CD4-positive, alpha-beta T cell treated with Interferon alpha-2 for 1 hour (primary cell): ENCODE measurements at regions not wholly inside any gene's neighbourhood (a gene's known extent, or its start where the extent isn't known, plus 50 kb on each side); places are given as distances from the start of the nearest gene placed in this dataset.
"Not testable (repeated sequence)": the region's sequence is repeated elsewhere in the genome, so short reads cannot be mapped to it uniquely, and the experiment has no call there.

Experiments
- DNase-seq, 2 donors: peaks; one replicate each; pipeline ENCODE4 v3.0.0-alpha.2; 2020 to 2022

DNA sequence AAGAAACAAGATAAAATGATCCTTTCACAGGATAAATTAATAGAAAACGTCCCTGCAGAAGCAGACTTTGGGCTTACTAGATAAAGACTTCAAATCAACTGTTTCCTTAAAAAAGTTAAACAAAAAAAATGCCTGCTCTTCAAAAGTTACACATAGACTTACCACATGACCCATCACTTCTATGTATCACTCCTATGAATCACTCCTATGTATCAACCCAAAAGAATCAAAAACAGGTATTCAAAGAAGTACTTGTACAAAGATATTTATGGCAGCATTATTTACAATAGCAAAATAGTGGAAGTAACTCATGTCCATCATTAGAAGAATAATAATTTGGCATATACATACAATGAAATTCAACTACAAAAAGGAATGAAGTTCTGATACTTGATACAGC is 56.3 kb upstream of the PRDM9 start:
- DNase-seq, result no peak

DNA sequence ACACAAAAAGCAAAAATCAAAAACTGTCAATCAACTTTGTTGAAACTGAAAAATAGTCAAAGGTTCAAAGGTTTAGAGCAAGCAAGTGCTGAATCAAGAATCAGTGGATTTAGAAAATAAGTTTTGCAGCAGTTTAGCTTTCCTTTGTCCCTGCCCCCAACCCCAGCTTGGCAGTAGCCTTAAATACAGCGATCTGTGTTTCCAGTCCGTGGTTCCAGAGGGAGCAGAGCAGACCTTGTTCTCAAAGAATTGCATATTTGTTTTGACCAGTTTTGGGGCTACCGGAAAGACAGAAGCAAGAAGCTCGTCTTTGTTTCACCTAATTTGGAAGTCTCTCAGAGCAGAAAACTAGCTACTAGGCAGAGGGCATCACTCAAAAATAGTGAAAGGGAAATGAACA is 57.2 kb upstream of the PRDM9 start:
- no peak for DNase-seq

DNA sequence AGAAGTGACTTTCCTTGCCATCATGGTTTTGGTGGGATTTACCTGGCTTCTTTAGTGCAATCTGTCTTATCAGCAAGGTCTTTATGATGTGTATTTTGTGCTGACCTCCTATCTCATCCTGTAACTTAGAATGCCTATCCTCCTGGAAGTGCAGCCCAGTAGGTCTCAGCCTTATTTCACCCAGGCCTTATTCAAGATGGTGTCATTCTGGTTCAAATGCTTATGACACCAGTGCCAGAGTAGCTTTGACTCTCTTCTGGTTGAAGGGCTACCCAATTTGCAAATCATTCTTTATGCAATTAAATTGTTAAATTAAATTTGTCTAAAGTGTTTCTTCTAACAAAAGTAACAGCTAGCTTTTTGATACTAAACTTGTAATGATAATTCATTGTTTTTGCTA is 58.8 kb upstream of the PRDM9 start:
- no peak for DNase-seq

DNA sequence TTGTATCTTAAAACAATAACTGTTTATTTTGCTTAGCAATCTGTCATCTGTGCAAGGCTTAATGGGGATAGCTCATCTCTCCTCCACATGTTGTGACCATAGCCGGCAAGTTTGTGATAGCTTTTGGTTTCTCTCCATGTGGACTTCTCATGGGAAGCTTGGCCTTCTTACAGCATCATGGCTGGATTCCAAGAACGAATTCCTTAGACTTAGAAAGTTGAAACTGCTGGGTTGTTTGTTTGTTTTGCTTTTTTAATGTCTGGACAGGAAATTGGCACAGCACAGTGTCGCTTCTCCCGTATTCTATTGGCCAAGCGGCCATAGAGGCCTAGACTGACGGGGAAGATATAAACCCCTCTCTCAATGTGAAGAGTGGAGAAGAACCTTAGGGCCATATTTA is 61.0 kb upstream of the PRDM9 start:
- DNase-seq, result no peak

DNA sequence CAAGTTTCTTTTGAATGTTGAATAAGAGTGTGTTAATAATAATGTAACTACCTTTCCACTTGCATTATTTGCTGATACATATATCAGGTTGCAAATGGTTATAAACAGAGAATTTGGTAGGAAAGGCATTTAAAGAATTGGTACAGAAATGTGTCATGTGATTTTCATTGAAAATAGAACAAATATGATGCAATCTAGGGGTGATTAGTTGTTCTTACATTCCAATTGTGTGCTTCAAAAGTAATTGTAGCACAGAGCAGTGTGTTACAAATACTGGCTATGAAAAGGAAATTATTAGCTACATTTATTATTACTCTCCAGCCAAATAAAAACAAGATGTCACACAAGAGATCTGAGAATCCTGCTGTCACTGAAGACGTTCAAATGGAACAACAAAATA is 61.8 kb upstream of the PRDM9 start:
- DNase-seq, result no peak

DNA sequence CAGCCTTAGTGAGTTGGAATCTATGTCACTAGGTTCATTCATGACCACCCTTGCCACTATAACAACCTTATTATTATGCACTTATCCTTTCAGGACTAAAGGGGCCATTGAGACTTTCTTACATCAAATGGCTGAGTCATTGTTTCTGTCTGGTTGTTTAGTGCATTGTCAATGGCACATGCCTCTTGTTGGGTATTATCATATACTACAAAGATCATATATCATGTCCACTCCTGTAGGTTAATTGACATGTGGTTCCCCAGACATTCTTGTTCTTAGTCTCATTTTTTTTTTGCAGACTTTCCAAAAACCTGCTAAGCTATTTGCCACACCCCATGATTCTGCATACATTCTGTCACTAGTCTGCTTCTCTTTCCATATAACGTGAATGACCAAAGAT is 66.7 kb upstream of the PRDM9 start:
- DNase-seq, result no peak

DNA sequence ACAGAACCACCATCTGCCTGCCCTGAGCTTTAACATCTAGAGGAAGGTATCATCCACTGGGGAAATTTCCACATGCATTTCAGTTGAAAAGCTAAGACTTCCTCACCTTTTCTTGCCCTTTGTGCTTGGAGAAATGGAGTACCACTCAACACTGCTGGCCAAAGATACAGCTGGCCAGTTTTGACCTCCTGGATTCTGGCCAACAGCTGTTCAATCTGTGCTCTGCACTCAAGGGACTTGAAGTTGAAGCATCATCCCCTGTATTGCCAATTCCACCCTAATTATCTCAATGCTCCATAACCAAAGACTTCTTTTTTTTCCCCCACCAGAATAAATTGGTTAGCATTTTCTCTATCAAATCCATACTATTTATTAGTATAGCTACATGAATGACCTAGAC is 70.4 kb upstream of the PRDM9 start:
- DNase-seq, result no peak

DNA sequence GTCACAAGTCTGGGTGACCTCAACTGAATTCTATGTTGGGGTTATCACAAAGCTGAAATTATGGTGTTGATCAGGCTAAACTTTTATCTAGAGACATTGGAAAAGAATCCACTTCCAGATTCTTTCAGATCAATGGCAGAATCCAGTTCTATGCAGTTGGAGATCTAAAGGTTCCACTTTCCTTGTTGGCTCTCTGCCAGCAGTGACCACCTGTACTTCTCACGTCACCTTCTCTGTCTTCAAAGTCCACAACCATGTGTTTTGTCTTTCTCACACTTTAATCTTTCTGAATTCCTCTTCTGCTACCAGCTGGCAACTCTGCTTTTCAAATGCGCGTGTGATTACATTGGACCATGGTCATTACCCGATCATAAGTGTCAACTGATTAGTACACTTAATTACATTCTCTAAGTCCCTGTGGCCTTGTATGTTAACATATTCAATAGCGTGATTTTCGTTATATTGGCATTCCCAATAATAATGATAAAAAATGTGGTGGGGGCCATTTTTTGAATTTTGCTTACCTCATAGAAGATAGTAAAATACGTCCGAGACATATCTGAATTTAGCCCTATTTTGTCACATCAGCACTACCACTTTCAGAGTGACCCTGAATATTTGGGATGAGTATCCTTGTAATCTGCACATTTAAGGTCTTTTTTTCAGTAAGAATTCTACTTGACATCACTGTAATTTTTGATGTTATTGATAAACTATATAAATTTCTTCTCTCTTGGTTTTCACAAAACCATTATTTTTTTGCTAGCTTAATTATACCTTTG is 73.7 kb upstream of the PRDM9 start:
- DNase-seq, result no peak

DNA sequence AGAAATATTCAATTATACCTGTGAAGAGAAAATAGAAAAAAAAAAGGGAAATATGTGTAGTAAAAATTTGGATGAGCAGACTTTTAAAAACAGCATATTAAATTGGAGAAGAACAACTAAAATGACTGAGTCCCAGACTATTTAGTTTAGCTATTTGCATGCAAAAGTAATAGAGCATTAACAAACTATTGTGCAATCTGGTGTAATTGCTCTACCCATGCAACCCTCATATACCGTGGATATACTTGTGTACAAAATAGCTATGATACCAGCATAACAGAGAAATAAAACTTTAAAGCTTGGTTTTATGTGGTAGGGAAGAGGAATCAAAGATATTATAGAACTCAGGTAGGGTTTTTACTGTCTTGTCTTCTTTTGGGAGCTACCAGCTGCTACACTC is 78.7 kb upstream of the PRDM9 start:
- DNase-seq, result no peak

DNA sequence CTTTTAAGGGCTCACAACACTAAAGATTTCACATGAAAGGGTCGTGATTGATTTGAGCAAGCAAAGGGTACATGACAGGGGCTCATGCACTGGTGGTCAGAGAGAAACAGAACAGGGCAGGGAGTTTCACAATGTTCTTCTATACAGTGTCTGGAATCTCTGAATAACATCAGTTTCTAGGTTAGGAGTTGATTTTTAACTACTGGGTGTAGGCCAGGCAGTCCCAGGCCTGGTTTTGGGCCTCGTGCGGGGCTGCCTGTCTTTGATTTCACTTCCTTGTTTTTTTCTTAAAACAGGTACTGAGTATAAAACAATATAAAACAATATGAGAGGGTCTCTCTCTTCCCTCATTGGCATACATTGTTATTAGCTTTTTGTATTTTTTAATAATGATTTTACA is 87.2 kb upstream of the PRDM9 start:
- not testable (repeated sequence) for DNase-seq

DNA sequence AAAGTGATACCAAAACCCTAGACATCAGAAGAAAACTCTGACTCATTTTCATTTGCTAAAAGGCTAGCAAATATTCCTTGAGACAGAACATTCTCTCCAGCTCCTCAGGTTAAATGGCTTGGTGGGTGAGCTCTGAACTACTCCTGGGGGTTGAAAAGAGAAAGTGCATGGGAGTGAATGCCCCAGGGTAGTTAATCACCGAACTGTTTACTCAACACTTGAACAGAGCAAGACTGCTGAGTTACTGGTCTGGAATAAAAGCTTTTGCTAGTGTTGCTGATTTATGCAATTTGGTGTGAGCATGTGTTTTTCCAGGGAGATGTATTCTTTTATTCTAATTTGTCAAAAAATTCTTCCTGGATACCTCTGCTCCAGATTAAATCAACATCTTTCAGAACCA is 88.3 kb upstream of the PRDM9 start:
- DNase-seq, result no peak

DNA sequence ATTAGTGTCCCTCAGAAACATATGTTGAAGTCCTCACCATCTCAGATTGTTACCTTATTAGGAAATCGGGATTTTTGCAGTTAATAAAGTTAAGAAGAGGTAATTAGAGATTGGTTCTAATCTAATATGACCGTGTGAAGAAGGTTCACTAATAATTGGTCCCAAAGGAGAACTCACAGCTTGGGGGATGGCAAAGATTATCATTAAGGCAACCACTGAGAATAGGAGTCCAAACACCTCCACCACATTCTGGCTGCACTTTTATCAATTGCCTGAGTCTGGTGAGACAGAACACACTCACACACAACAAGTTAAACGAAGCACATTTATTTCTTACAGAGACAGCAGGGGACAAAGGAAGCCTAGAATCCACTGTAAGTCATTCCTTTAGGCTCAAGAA is 94.9 kb upstream of the PRDM9 start:
- no peak for DNase-seq

DNA sequence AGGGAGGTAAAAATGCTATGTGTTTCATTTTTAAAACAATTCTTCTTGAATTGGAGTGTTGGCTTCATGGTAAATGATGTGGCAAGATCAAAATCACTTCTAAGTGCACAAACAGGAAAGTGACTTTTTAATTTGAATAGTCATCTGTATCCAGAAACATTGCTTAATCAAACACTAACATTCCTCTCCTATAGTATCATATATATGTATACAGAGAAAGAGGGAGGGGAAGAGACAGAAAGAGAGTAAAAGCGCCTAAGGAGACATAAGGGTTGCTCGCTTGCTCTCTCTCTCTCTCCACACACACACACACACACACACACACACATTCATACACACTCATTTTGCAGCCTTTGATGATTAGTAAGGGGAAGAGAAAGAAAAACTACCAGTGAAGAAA is 95.4 kb upstream of the PRDM9 start:
- DNase-seq, result no peak

DNA sequence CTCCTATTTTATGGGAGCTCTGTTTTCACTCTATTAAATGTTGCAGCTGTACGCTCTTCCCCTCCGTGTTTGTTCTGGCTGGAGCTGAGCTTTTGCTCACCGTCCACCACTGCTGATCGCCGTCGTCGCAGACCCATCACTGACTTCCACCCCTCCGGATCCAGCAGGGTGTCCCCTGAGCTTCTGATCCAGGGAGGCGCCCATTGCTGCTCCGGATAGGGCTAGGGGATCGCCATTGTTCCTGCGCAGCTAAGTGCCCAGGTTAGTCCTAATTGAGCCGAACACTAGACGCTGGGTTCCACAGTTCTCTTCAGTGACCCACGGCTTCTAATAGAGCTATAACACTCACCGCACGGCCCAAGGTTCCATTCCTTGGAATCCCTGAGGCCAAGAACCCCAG is 96.2 kb upstream of the PRDM9 start:
- DNase-seq, result no peak

DNA sequence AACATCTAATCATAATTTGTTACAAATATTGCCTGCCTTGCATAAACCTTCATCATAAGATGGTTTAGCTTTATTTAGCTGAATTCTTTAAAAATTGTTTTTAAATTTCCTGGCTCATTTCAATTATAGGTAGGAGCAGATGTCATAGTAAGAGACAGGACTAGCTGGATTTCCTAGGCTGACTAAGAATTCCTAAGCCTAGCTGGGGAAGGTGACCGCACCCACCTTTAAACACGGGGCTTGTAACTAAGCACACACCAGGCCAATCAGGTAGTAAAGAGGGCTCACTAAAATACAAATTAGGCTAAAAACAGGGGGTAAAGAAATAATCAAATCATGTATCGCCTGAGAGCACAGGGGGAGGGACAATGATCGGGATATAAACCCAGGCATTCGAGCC is 96.6 kb upstream of the PRDM9 start:
- not testable (repeated sequence) for DNase-seq

DNA sequence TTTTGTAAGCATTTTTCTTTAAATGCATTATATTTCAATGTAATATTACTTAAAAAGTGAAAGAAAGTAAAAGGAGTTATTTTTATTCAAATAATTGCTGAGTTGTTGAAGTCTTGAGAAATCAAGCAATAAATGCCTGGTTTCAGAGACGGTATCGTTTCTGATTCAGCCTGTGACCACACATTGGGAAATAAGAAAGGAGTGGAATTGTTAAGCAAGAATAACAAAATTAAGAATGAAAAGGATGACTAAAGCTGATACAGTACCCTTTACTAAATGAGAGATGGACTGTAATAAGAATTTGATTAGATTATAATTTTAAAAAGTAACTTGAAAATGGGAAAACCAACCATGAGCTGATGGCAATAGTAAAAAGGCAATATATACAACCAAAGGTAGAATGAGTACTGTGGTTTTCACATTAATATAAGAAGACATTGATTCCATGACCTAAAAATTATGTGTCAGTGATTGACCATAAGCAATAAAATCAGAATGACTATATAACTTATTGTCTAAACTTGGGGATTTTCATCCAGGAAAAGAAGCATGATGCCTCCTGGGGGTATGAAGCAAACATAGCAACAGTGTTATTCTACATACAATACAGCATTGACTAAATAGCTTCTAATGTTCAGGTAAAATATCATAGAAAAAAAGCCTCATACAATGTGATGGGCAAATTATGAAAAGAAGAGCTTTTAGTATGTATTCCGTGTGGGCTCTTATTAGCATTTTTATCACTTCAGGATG is 101.9 kb upstream of the PRDM9 start:
- no peak for DNase-seq

DNA sequence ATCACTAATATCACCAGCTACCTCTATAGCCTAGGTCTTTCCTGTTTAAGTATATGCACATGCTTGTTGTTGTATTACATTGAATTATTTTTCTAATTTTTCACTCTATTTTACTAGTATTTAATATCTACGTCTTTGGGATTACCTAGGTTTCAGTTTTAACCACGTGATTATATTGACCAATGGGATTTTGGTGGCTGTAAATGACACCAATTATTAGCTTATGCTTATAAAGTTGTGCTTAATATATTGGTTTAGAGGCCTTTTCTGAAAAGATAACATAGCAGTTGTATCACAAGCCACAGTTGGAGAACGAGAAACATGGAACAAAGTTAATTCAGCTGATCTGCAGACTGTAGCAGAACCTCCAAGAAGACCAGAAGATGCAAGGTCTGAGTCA is 104.8 kb upstream of the PRDM9 start:
- DNase-seq, result no peak

DNA sequence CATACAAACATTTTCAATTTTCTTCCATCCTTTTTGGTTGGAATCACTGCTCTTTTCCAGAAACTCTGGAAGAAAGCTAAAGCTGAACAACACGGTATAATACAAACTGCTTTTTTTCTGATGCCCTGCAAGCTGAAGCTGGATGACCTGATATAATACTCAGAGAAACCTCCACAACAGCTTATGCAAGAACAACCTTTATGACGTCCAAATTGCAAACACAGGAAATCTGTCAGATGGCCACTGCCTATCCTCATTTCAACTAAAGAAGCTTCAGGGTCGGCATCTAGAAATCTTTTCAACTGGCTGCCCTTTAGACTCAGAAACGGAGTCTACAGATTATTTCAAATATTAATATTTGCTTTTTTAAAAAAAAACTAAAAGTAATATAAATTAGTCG is 106.5 kb upstream of the PRDM9 start:
- DNase-seq, result no peak

DNA sequence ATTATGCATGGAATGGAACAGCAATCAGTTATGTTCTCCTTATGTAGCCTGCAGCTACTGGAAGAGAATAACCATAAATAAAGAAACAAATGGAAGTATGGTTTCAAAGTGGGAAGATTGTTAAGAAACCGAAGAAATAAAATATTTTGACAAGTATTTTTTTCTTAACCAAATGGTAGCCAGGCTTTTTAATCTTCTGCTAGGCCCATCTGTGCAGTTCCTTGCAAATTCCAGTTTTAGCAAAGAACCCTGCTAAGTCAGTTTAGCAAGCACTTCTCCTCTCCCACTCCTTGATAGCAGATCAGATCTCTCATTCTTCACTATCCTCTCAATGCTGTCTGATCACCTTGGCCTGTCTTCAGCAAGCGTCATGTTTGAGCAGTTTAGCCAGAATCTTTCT is 111.1 kb upstream of the PRDM9 start:
- DNase-seq, result no peak

DNA sequence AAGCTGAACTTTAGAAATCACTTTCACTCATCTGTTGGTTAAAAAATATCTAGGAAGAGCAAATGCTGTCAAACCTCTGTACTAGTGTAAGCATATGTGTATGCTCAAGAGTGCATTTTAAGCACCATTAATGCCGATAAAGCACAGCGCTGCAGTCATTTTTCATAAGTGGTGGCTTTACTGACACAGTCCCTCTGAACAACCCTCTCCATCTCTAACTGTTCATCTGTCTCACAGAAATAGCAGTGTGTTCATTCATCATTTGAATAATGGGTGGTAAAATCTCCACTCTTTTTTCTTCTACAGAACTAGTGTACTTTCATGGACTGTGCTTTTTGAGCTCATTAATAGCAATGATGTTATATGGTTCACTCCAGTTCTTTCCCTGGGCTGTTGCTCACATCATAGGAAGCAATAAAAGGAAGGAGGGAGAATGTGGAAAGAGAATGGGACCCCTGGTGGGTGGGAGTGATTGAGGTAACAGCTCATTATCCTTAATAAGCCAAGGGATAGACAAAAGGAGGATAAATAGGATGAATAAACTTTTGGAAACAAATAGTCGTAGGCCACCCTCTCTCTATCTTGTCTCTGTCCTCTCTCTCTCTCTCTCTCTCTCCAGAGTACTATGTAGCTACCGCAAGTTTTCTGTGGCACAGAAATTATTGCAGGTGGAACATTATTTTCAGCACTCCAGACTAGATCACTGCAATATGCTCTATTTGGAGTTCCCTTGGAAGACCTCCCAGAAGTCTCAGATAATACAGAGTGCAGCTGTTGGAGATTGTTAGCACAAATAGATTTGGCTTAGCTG is 117.9 kb upstream of the PRDM9 start:
- DNase-seq, result no peak

DNA sequence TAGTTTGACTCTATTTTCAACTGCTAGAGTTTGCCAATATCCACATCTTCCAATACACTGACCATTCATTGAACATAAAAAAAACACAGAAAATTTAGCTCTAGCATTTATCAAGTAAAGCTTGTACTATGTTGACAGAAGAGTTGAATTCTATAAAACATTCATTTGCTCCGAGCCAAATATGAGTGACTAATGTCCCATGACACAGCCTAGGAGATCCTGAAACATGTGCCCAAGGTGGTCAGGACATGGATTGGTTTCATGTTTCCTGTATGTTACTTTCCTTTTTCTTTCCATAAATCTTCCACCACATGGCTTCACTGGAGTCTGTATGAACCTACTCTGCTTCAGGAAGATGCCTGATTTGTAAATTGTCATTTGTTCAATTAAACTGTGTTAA is 122.4 kb upstream of the PRDM9 start:
- no peak for DNase-seq

DNA sequence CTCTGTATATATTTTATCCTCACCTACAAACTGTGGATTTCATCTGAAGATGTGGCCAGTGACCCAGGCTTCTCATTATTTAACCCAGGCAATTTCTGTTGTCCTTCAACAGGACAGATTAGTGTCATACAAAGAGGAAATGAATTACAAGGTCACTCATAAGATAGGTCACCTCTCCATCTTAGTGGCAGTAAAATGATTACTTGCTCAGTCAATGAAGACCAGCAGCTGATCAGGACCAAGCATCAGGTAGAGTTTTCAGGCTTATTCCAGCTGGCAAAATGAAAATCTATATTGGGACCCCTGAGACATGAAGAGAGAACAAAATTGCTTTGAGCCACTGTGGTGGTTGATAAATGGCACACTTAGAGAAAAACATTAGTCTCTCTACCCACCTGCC is 135.2 kb upstream of the PRDM9 start:
- no peak for DNase-seq

DNA sequence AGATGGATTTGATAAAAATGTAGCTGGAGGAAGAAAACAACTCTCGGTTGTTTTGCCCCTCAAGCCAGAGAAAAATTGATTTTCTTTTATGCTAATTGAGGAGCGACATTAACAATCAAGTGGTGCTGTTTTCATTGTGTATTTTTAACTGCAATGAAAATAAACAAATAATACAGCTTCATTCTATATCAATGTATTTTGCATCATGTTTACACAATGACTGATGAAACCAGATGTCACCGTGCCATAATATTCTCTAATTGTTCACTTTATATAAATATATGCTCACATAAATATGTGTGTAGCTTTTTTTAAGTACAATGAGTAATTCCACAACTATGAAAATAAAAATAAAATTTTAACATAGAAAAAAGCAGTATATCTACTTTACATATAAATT is 139.0 kb upstream of the PRDM9 start:
- no peak for DNase-seq

DNA sequence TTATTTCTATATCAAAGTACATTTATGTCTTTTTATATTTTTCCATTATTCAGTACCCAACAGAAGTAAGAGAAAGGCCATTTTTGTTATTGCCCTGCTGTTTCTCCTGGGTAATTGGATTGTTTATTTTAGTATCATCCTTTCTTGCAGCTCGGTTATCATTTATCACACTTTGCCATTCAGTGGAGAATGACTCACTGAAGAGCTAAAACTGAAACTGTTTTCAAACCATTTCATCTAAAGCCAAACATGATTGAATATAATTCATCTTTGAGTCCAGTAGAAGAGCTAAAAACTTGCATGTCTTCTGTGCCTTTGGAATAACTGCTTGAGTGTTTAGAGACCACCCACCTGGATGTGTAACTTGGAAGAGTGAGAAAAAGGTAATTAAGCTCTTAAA is 139.5 kb upstream of the PRDM9 start:
- DNase-seq, result no peak
